Prostate gland (tissue), 2 donors: ENCODE measurements at regions not wholly inside any gene's neighbourhood (a gene's known extent, or its start where the extent isn't known, plus 50 kb on each side); places are given as distances from the start of the nearest gene placed in this dataset.

ENCODE experiments used
- DNase-seq: peaks from one replicate; pipeline ENCODE4 v3.0.0-alpha.2; 2019; ENCODE audit warnings: low spot score
- H3K27ac ChIP-seq, 2 donors: fragments of 200-600 bp; sonication (generic); 2 replicates each; pipeline ENCODE4 v1.5.1; 2017 to 2019
- H3K27me3 ChIP-seq: fragments of 200-600 bp; sonication (generic); replicated peaks from 2 replicates; pipeline ENCODE4 v1.5.1; 2019; ENCODE audit not compliant: insufficient read depth
- H3K36me3 ChIP-seq, 2 donors: fragments of 200-600 bp; sonication (generic); 1 replicate in 1 of 2; 2 replicates in 1 of 2; pipeline versions ENCODE4 v1.5.1 to v1.8.1; 2017 to 2019
- H3K4me1 ChIP-seq: fragments of 200-600 bp; sonication (generic); replicated peaks from 2 replicates; pipeline ENCODE4 v1.5.1; 2019
- H3K4me3 ChIP-seq, 2 donors: fragments of 200-600 bp; sonication (generic); 2 replicates each; pipeline ENCODE4 v1.5.1; 2017 to 2019
- H3K9me3 ChIP-seq: fragments of 200-600 bp; sonication (generic); 2 replicates; pipeline ENCODE4 v1.5.1; 2017
- POLR2A ChIP-seq: fragments of 450-650 bp; IDR thresholded peaks from one replicate; pipeline ENCODE4 v1.6.1; 2016; ENCODE audit warnings: antibody characterized with exemption, mild to moderate bottlenecking
- POLR2AphosphoS5 ChIP-seq: sonication (generic); formaldehyde crosslinking; IDR thresholded peaks from one replicate; pipeline ENCODE4 v1.6.1; 2017; ENCODE audit warnings: antibody characterized with exemption
- WGBS: methylation state at CpG from one replicate; pipeline ENCODE4 v1.1.5; 2018; 5-methylcytosine and 5-hydroxymethylcytosine counted together
- intact Hi-C: fragments of 100-400 bp; cut with DNase I; formaldehyde crosslinking; loops from one replicate; pipeline ENCODE4 v1.14.2; 2022
- TF ChIP-seq, protein P1 (sequence below), 4 experiments: fragments of 200-600 bp in 2 of 4; fragments of 450-650 bp in 2 of 4; sonication (generic) in 2 of 4; IDR thresholded peaks; 1 replicate in 3 of 4; 2 replicates in 1 of 4; pipeline ENCODE4 v1.5.1; 2016 to 2019; ENCODE audit warnings: antibody characterized with exemption in 4 of 4, mild to moderate bottlenecking in 2 of 4, moderate library complexity in 2 of 4

- Histone ChIP-seq H3K9me3 (no peaks in the 10 kb centered on the region), H3K4me3 (no peak overlapping the region), H3K27ac (no peak overlapping the region), H3K27me3 (no peaks in the 10 kb centered on the region), H3K4me1 (no peaks in the 10 kb centered on the region), H3K36me3 (no peaks in the 10 kb centered on the region)
- no peak for DNase-seq
- WGBS: 62% methylated on average over 4 of the region's 4 CpGs
- TF ChIP-seq, protein P1, sequence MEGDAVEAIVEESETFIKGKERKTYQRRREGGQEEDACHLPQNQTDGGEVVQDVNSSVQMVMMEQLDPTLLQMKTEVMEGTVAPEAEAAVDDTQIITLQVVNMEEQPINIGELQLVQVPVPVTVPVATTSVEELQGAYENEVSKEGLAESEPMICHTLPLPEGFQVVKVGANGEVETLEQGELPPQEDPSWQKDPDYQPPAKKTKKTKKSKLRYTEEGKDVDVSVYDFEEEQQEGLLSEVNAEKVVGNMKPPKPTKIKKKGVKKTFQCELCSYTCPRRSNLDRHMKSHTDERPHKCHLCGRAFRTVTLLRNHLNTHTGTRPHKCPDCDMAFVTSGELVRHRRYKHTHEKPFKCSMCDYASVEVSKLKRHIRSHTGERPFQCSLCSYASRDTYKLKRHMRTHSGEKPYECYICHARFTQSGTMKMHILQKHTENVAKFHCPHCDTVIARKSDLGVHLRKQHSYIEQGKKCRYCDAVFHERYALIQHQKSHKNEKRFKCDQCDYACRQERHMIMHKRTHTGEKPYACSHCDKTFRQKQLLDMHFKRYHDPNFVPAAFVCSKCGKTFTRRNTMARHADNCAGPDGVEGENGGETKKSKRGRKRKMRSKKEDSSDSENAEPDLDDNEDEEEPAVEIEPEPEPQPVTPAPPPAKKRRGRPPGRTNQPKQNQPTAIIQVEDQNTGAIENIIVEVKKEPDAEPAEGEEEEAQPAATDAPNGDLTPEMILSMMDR (IDR thresholded peaks at IDR 0.05): no peak
- TF ChIP-seq POLR2A (no peak), POLR2AphosphoS5 (no peak)
- intact Hi-C loops: loop anchor here (10.0 kb wide), 1 partner anchor 76 kb away; no protein-coding TSS in a partner anchor
These were observed 131.7 kb upstream of the CLINT1 start for GRCh38 chr5:157990583-157991181.

GRCh38 chr5:157989296-157989695 is 130.4 kb upstream of the CLINT1 start:
- no peak overlapping the region for H3K27ac ChIP-seq
- no peaks in the 10 kb centered on the region for H3K36me3 ChIP-seq
- no peak for DNase-seq
- H3K4me3 ChIP-seq: no peak overlapping the region
- no peaks in the 10 kb centered on the region for H3K9me3 ChIP-seq
- no peaks in the 10 kb centered on the region for H3K27me3 ChIP-seq
- H3K4me1 ChIP-seq: no peaks in the 10 kb centered on the region
- no peak for TF ChIP-seq POLR2A
- TF ChIP-seq, protein P1 (IDR thresholded peaks at IDR 0.05): no peak
- TF ChIP-seq POLR2AphosphoS5: no peak
- 93% methylated on average over 6 of the region's 6 CpGs for WGBS
- intact Hi-C loops: no loop called here

- Histone ChIP-seq H3K27ac (no peak overlapping the region), H3K27me3 (no peaks in the 10 kb centered on the region), H3K36me3 (no peaks in the 10 kb centered on the region), H3K4me3 (no peak overlapping the region), H3K4me1 (no peaks in the 10 kb centered on the region), H3K9me3 (no peaks in the 10 kb centered on the region)
- 97% methylated on average over 15 of the region's 15 CpGs for WGBS
- TF ChIP-seq POLR2A (no peak), POLR2AphosphoS5 (no peak)
- TF ChIP-seq, protein P1 (IDR thresholded peaks at IDR 0.05): no peak
- intact Hi-C loops: no loop called here
- DNase-seq: no peak
These were observed 128.3 kb upstream of the CLINT1 start for GRCh38 chr5:157987259-157987658.

- TF ChIP-seq POLR2A (no peak), POLR2AphosphoS5 (no peak)
- TF ChIP-seq, protein P1 (IDR thresholded peaks at IDR 0.05): no peak
- Histone ChIP-seq H3K27ac (no peak overlapping the region), H3K27me3 (no peaks in the 10 kb centered on the region), H3K9me3 (no peaks in the 10 kb centered on the region), H3K4me1 (no peaks in the 10 kb centered on the region), H3K36me3 (no peaks in the 10 kb centered on the region), H3K4me3 (no peak overlapping the region)
- WGBS: 96% methylated on average over 29 of the region's 29 CpGs
- intact Hi-C loops: no loop called here
- no peak for DNase-seq
These were observed 127.6 kb upstream of the CLINT1 start for GRCh38 chr5:157986431-157986990.

DNA sequence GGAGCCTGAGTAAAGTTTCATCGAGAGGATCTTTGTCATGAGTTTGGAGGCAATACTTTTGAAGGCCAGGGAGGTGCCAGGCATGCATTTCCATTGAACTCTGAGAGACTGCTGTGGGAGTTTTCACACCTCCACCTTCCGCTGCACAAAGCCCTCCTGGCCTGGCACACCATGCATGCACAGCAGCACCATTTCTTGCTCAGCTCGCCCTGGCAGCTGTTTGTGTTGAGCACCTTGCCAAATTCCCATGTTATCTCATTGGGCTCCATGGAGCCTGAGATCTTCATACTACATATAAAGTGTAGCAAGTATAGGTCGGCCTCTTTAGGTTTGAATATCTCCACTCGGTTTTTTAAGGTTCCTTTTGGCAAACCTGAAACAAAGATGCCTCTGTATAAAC is 125.7 kb upstream of the CLINT1 start:
- no peak for DNase-seq
- H3K9me3 ChIP-seq: no peaks in the 10 kb centered on the region
- no peaks in the 10 kb centered on the region for H3K27me3 ChIP-seq
- no peaks in the 10 kb centered on the region for H3K36me3 ChIP-seq
- no peak overlapping the region for H3K4me3 ChIP-seq
- TF ChIP-seq, protein P1 (IDR thresholded peaks at IDR 0.05): no peak
- no peak for TF ChIP-seq POLR2AphosphoS5
- TF ChIP-seq POLR2A: no peak
- H3K4me1 ChIP-seq: no peaks in the 10 kb centered on the region
- 93% methylated on average over 5 of the region's 5 CpGs for WGBS
- intact Hi-C loops: no loop called here
- H3K27ac ChIP-seq: no peak overlapping the region
